ENCODE measurements at regions not wholly inside any gene's neighbourhood (a gene's known extent, or its start where the extent isn't known, plus 50 kb on each side); places are given as distances from the start of the nearest gene placed in this dataset.

DNA sequence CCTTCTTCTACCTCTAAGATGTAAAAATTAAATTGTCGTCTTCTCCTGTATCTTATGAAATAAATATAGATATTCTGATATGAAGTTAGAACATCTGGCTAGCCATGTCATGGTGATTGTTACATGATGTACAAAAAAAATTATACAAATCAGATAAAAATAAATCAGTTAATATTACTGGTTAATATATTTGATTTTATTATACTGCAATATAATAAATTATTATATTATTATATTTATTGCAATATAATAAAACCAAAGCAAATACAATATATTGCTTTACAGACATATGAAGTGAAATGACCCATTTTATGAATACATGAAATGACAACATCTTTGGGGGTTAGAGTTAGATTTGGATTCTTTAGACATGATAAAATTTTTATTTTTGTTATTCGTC, 72.3 kb upstream of the NAALADL2 start:
- no peak for DNase-seq

- DNase-seq: no peak
These were observed 68.0 kb upstream of the NAALADL2 start for GRCh38 chr3:174791161-174791560.

DNA sequence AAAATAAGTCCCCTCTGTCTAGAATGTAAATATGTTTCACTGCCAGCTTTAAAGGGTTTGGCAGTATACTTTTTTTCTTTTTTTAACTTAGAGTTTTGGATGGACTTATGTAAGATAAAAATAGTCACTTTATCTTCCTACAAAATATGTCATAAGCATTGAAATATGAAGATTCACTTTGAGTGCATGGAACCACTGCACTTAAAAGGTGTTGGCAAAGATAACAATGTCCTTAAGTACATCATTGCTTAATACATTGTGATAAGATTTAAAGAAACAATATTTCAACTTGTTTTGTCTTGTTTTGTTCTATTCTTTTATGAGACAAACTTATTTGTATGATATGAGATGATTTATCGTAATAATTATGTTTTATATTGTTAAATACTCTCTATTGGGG, 66.3 kb upstream of the NAALADL2 start:
- DNase-seq: no peak

Measured in CD4-positive, alpha-beta T cell treated with Interleukin-12 subunit alpha and Interleukin-12 subunit beta, for 1 hour (primary cell).